Kasumi-1 (cell line): ENCODE measurements at regions not wholly inside any gene's neighbourhood (a gene's known extent, or its start where the extent isn't known, plus 50 kb on each side); places are given as distances from the start of the nearest gene placed in this dataset.
"Not testable (repeated sequence)": the region's sequence is repeated elsewhere in the genome, so short reads cannot be mapped to it uniquely, and the experiment has no call there.

ENCODE experiments used
- DNase-seq, 2 experiments: peaks; one replicate each; lab custom pipeline; 2025; lab: John Stamatoyannopoulos, UW

GRCh38 chr5:34096033-34096432, 53.0 kb upstream of the C1QTNF3 start:
- not testable (repeated sequence) for DNase-seq

DNA sequence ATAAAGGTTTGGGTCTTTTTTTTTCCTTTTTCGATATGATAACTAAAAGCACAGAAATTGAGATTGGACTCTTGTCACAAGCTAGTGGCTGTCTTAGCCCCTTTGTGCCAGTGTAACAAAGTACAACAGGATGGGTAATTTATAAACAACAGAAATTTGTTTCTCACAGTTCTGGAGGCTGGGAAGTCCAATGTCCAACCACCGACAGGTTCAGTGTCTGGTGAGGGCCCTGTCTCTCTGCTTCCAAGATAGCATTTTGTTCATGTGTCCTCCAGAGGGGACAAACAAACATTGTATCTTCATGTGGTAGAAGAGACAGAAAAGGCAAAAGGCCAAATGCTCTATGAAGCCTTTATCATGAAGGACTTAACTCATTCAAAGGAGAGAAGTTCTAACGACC, 56.9 kb upstream of the C1QTNF3 start:
- DNase-seq, result not testable (repeated sequence)

DNA sequence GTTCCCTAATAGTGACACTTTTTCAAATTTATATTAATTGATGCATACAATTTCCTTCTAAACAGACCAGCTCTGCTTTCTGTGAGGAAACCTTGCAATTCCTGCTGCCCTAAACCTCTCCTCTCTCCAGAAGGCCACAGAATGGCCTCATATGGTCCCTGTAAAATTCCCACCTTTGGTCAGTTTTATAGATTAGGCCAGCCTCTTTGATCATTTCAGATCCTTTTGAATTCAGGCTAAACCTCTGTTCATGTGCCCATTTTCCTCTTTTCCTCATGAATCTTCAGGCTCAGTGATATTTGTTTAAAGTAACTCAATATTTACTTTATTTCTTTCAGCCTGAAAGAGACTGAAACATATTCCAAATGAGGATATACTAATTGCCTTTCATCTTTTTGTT, 58.6 kb upstream of the C1QTNF3 start:
- DNase-seq, result not testable (repeated sequence)

DNA sequence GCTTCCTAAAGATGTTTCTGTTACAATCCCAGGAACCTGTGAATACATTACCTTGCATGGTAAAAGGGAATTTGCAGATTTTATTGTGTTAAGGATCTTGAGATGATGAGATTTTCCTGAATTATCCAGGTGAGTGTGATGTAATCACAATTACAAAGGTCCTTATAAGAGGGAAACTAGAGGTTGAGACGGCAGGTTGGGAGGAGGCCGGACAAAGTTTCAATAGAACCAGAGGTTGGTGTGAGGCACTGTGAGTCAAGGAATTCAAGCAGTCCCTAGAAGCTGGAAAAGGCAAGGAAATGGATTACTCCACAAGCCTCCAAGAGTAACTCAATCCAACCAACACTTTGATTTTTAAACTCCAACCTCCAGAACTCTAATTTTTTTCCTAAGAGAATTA, 65.9 kb upstream of the C1QTNF3 start:
- DNase-seq, result not testable (repeated sequence)

GRCh38 chr5:34124280-34124679, 81.3 kb upstream of the C1QTNF3 start:
- DNase-seq, result not testable (repeated sequence)

DNA sequence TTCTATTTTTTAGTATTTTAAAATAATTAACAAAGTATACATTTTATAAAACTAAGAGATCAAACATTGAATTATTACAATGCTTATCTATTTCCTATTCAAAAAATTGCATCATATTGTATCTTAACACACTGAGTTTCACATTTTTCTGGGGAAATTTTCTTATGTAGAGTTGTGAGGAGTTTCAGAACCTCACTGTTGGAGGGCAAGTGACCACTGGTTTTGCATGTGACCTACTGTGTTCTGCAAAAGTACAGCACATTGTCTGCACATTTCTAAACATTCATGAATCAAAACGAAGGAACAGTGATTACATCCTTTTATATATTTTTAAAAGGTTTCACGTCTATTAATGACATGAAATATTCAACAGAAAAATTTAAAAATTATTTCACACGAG, 82.3 kb upstream of the C1QTNF3 start:
- not testable (repeated sequence) for DNase-seq

DNA sequence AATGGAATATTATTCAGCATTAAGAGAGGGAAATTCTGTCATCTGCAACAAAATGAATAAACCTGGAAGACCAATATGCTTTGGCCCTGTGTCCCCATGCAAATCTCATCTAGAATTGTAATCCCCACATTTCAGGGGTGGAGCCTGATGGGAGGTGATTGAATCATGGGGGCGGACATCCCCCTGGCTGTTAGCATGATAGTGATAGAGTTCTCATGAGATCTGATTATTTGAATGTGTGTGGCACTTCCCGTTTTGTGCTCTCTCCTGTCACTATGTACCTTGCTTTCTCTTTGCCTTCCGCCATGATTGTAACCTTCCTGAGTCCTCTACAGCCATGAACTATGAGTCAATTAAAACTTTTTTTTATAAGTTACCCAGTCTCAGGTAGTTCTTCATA, 83.7 kb upstream of the C1QTNF3 start:
- not testable (repeated sequence) for DNase-seq

DNA sequence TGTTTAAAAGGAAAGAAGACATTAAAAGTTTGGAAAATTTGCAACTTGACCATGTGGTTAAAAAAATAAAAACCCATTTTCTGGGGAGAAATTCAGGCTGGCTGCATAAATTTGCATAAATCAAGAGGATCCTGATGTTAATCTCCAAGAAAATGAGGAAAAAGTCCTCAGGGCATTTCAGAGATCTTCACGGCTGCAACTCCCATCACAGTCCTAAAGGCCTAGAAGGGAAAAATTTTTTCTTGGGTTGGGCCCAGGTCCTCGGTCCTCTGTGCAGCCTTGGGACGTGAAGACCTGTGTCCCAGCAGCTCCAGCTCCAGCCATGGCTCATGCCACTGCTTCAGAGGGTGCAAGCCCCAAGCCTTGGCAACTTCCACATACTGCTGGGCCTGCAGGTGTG, 84.8 kb upstream of the C1QTNF3 start:
- DNase-seq, result not testable (repeated sequence)

GRCh38 chr5:34128890-34129289, 85.9 kb upstream of the C1QTNF3 start:
- not testable (repeated sequence) for DNase-seq

- DNase-seq, result not testable (repeated sequence)
Measured at GRCh38 chr5:34154988-34155387, 112.0 kb upstream of the C1QTNF3 start.

GRCh38 chr5:34156703-34157414, 113.8 kb upstream of the C1QTNF3 start:
- not testable (repeated sequence) for DNase-seq

GRCh38 chr5:34160904-34161303, 117.9 kb upstream of the C1QTNF3 start:
- not testable (repeated sequence) for DNase-seq

- DNase-seq, result not testable (repeated sequence)
Measured at GRCh38 chr5:34171398-34171797, 128.4 kb upstream of the C1QTNF3 start.

GRCh38 chr5:34179453-34180190, 136.6 kb upstream of the C1QTNF3 start:
- not testable (repeated sequence) for DNase-seq

DNA sequence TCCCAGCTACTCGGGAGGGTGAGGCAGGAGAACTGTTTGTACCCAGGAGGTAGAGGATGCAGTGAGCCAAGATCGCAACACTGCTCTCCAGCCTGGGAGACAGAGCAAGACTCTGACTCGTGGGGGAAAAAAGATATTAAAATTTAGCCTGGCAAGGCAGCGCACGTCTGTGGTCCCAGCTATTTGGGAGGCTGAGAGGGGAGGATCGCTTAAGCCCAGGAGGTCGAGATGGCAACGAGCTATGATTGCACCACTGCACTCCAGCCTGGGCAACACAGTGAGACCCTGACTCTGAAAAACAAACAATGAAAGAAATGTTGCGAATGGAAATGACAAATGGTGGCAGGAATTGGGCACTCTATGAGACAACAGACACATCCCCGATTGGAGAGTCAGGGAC, 137.2 kb upstream of the C1QTNF3 start:
- not testable (repeated sequence) for DNase-seq

DNA sequence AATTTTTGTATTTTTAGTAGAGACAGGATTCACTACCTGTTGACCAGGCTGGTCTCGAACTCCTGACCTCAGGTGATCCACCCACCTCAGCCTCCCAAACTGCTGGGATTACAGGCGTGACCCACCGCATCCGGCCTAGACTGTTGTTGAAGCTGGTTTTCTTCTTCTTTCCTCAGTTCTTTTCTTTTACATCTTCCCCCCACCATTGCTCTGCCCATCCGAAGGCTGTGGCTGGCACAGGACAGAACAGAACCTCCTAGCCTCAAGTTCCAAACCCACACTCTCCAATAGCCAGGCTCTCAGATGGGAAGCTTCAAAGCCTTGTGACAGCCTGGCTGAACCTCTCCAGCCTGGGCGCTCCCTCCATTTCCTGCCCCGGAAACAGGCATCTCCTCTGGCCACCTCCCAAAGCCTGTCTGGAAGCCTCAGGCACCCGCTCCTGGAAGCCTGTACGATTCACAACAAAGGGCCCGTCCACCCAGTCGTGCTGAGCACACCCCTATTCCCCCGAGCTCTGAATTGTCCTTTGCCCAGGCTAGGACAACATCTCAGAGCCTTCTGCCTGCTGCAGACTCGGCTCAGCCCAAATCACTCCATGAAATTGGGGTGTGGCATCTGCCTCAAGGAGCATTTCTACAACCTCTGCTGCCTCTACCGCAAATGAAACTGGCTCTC, 138.1 kb upstream of the C1QTNF3 start:
- DNase-seq, result not testable (repeated sequence)

GRCh38 chr5:34185005-34185404, 142.0 kb upstream of the C1QTNF3 start:
- not testable (repeated sequence) for DNase-seq

DNA sequence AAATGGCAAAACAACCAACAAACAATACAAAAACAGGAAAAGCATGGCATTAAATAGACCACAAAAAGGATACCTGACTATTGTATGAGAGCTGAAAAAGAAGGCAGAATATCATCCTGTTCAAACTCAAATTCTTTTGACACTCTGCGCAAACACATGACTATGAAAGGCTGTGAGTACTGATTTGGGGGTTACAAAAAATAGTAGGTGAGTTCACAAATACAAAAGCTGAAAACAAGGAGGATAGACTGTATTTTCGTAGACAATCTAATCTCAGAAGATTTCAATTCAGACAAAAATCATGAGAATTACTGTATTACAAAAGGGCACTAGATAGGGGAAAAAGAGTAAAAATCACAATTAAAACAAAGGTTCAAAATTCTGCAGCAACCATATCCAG, 142.6 kb upstream of the C1QTNF3 start:
- not testable (repeated sequence) for DNase-seq

DNA sequence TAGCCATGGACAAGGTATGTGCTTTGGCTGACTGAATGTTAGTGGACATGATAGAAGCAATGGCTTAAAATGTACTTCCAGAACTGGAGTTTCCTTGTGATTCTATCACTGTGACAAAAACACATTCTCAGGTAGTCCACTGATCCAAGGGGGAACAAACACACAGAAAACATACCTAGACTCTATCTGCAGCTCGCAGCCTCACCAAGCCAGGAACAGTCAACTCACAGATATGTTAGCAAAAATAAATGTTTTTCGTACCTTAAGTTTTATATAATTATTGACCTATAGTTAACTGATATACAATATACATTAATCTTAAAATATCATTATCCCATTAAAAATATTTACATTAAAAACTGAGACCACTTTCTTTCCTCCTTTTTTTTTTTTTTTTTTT, 143.1 kb upstream of the C1QTNF3 start:
- not testable (repeated sequence) for DNase-seq

DNA sequence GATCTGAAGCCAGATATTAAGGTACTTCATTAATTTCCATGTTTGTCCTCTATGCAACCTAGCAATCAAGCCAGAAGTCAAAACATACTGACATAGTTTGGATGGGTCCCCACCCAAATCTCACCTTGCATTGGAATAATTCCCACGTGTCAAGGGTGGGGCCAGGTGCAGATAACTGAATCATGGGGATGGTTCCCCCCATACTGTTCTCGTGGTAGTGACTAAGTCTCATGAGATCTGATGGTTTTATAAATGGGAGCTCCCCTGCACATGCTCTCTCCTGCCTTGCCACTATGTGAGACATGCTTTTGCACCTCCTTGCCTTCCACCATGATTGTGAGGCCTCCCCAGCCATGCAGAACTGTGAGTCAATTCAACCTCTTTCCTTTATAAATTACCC, 143.9 kb upstream of the C1QTNF3 start:
- not testable (repeated sequence) for DNase-seq

- DNase-seq, result not testable (repeated sequence)
Measured at GRCh38 chr5:34187441-34187840, 144.4 kb upstream of the C1QTNF3 start.

DNA sequence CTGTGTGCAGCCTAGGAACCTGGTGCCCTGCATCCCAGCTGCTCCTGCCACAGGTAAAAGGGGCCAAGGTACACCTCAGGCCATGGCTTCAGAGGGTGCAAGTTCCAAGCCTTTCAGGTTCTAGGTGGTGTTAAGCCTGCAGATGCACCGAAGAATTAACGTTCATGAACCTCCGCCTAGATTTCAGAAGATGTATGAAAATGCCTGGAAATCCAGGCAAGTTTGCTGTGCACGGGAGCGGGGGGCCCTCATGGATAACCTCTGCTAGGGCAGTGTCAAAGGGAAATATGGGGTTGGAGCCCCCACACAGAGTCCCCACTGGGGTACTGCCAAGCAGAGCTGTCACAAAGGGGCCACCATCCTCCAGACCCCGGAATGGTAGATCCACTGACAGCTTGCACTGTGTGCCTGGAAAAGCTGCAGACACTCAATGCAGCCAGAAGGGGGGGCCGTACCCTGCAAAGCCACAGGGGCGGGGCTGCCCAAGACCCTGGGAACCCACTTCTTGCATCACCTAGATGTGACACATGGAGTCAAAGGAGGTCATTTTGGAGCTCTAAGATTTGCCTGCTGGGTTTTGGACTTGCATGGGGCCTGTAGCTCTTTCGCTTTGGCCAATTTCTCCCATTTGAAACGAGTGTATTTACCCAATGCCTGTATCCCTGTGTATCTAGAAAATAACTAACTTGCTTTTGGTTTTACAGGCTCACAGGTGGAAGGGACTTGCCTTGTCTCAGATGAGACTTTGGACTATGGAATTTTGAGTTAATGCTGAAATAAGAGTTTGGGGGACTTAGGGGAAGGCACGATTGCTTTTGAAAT, 145.2 kb upstream of the C1QTNF3 start:
- DNase-seq, result not testable (repeated sequence)
